GM12891 (cell line): ENCODE measurements at regions not wholly inside any gene's neighbourhood (a gene's known extent, or its start where the extent isn't known, plus 50 kb on each side); places are given as distances from the start of the nearest gene placed in this dataset.

Experiments used
- PAX5 ChIP-seq: IDR thresholded peaks from 2 replicates; pipeline ENCODE4 v1.6.1; 2011; ENCODE audit warnings: low read length, moderate library complexity, mild to moderate bottlenecking; ENCODE audit not compliant: insufficient read depth, severe bottlenecking
- POLR2A ChIP-seq: IDR thresholded peaks from 2 replicates; pipeline ENCODE4 v1.6.1; 2011; ENCODE audit warnings: low read depth, low read length, control low read depth
- POLR2AphosphoS5 ChIP-seq: IDR thresholded peaks from 2 replicates; pipeline ENCODE4 v1.6.1; 2011; ENCODE audit warnings: low read depth, low read length, control low read depth
- TAF1 ChIP-seq: IDR thresholded peaks from 2 replicates; pipeline ENCODE4 v1.6.1; 2011; ENCODE audit warnings: low read depth, low read length, control low read depth

DNA sequence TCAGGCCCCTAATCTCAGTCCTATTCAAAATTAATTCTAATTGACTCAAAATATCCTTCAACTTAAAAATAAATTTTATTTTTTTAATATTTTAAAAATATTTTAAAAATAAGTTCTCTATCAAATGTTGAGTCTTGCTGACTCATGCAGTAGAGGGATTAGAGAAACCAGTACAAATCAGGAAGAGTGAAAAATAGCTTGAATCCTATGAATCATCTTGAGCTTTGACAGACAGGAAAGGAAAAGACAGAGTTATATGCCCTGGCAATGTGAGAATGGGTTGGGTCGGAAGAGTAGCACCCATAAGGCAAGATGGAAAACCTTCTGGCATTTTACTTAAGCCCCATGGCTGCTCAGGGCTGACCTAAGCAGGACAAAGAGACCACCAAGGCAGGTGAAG is 346.6 kb upstream of the RUNX1 start:
- TF ChIP-seq POLR2AphosphoS5 (no peak), POLR2A (no peak), TAF1 (no peak), PAX5 (no peak)
